Femur (tissue), 1 donor: ENCODE measurements at regions not wholly inside any gene's neighbourhood (a gene's known extent, or its start where the extent isn't known, plus 50 kb on each side); places are given as distances from the start of the nearest gene placed in this dataset.

Experiments
- DNase-seq: peaks from one replicate; pipeline ENCODE4 v3.0.0-alpha.2; 2017

- DNase-seq: peak; percentile 38
Measured at GRCh38 chr3:18295171-18295920, 129.8 kb downstream of the SATB1 start.

- DNase-seq: no peak
Measured at GRCh38 chr3:18290157-18290556, 135.0 kb downstream of the SATB1 start.

- DNase-seq: no peak
Measured at GRCh38 chr3:18288243-18288642, 136.9 kb downstream of the SATB1 start.

- DNase-seq: no peak
Measured at GRCh38 chr3:18284716-18285115, 140.4 kb downstream of the SATB1 start.

GRCh38 chr3:18283680-18284079 lies 141.5 kb downstream of the SATB1 start:
- no peak for DNase-seq

GRCh38 chr3:18282507-18282906 lies 142.6 kb downstream of the SATB1 start:
- DNase-seq: no peak

- no peak for DNase-seq
Measured at GRCh38 chr3:18279226-18279737, 145.9 kb downstream of the SATB1 start.

- DNase-seq: no peak
Measured at GRCh38 chr3:18264853-18265252, 160.3 kb downstream of the SATB1 start.

GRCh38 chr3:18264361-18264760 lies 160.8 kb downstream of the SATB1 start:
- DNase-seq: no peak

- DNase-seq: no peak
Measured at GRCh38 chr3:18258492-18258891, 166.6 kb downstream of the SATB1 start.

- no peak for DNase-seq
Measured at GRCh38 chr3:18252578-18252977, 172.6 kb downstream of the SATB1 start.

- DNase-seq: no peak
Measured at GRCh38 chr3:18250991-18251390, 174.1 kb downstream of the SATB1 start.

- no peak for DNase-seq
Measured at GRCh38 chr3:18249126-18249525, 176.0 kb downstream of the SATB1 start.

GRCh38 chr3:18247776-18248310 lies 177.3 kb downstream of the SATB1 start:
- no peak for DNase-seq

GRCh38 chr3:18247139-18247695 lies 177.9 kb downstream of the SATB1 start:
- no peak for DNase-seq

- no peak for DNase-seq
Measured at GRCh38 chr3:18246336-18247060, 178.6 kb downstream of the SATB1 start.

- DNase-seq: no peak
Measured at GRCh38 chr3:18245721-18246120, 179.4 kb downstream of the SATB1 start.

GRCh38 chr3:18241837-18242236 lies 183.3 kb downstream of the SATB1 start:
- no peak for DNase-seq

GRCh38 chr3:18239674-18240073 lies 185.5 kb downstream of the SATB1 start:
- no peak for DNase-seq

- DNase-seq: no peak
Measured at GRCh38 chr3:18238746-18239331, 186.3 kb downstream of the SATB1 start.

GRCh38 chr3:18238332-18238731 lies 186.8 kb downstream of the SATB1 start:
- no peak for DNase-seq

GRCh38 chr3:18237251-18238005 lies 187.7 kb downstream of the SATB1 start:
- no peak for DNase-seq
